HEK293 (cell line): ENCODE measurements at regions not wholly inside any gene's neighbourhood (a gene's known extent, or its start where the extent isn't known, plus 50 kb on each side); places are given as distances from the start of the nearest gene placed in this dataset.

Experiments used
- CTCF ChIA-PET: fragments of 350-600 bp; formaldehyde crosslinking; extraction: SDS; loops from one replicate; lab custom pipeline; 2021; ENCODE audit warnings: antibody characterized with exemption; lab: Yijun Ruan, JAX
- POLR2A ChIA-PET: fragments of 300-600 bp; formaldehyde crosslinking; extraction: SDS; loops from one replicate; lab custom pipeline; 2020; ENCODE audit warnings: antibody characterized with exemption, inconsistent platforms; lab: Yijun Ruan, JAX
- H3K27ac ChIP-seq: fragments of 200-500 bp; sonication (Bioruptor generic); 2 replicates; pipeline ENCODE4 v1.5.1; 2014; ENCODE audit warnings: low read depth, low read length, control low read depth, inconsistent platforms; ENCODE audit errors: extremely low read depth
- H3K36me3 ChIP-seq, 2 experiments: fragments of 200-500 bp in 1 of 2; sonication (Bioruptor generic) in 1 of 2; 1 replicate in 1 of 2; 2 replicates in 1 of 2; pipeline ENCODE4 v1.5.1; 2014 to 2017; ENCODE audit warnings: inconsistent platforms in 2 of 2, low read length in 2 of 2; ENCODE audit not compliant: control insufficient read depth in 2 of 2, insufficient read depth in 1 of 2
- H3K4me1 ChIP-seq: fragments of 200-500 bp; sonication (Bioruptor generic); 2 replicates; pipeline ENCODE4 v1.5.1; 2014; ENCODE audit warnings: mild to moderate bottlenecking, low read length, inconsistent platforms; ENCODE audit not compliant: control insufficient read depth, insufficient read depth
- H3K4me3 ChIP-seq: 2 replicates; pipeline ENCODE4 v1.5.1; 2011; ENCODE audit warnings: low read depth, mild to moderate bottlenecking, control low read depth, low read length, moderate library complexity
- H3K9me3 ChIP-seq: fragments of 200-500 bp; sonication (Bioruptor generic); 2 replicates; pipeline ENCODE4 v1.5.1; 2014; ENCODE audit warnings: low read depth, low read length, inconsistent platforms; ENCODE audit not compliant: control insufficient read depth, insufficient read depth
- CTCF ChIP-seq: fragments of 450-650 bp; formaldehyde crosslinking; IDR thresholded peaks from 2 replicates; pipeline ENCODE4 v1.5.1; 2016; ENCODE audit warnings: missing biosample characterization, missing genetic modification characterization
- HOXD13 ChIP-seq: sonication (generic); formaldehyde crosslinking; IDR thresholded peaks from 2 replicates; pipeline ENCODE4 v1.8.0; 2022; ENCODE audit warnings: missing genetic modification reagents, borderline replicate concordance
- PRDM1 ChIP-seq: fragments of 450-650 bp; formaldehyde crosslinking; IDR thresholded peaks from 2 replicates; pipeline ENCODE4; 2016; ENCODE audit warnings: missing biosample characterization, missing genetic modification characterization
- PRDM6 ChIP-seq: fragments of 450-650 bp; formaldehyde crosslinking; IDR thresholded peaks from 2 replicates; pipeline ENCODE4 v1.5.1; 2017; ENCODE audit warnings: missing biosample characterization, missing genetic modification characterization
- SETDB1 ChIP-seq: IDR thresholded peaks from one replicate; pipeline ENCODE4 v1.6.1; 2017; ENCODE audit warnings: mild to moderate bottlenecking, low read length, moderate library complexity, mixed read lengths; ENCODE audit not compliant: insufficient read length
- ZBTB7A ChIP-seq: fragments of 450-650 bp; formaldehyde crosslinking; IDR thresholded peaks from 2 replicates; pipeline ENCODE4 v1.5.1; 2016; ENCODE audit warnings: low read depth, missing biosample characterization, missing genetic modification characterization
- ZNF121 ChIP-seq: fragments of 450-650 bp; formaldehyde crosslinking; IDR thresholded peaks from 2 replicates; pipeline ENCODE4 v1.5.1; 2016; ENCODE audit warnings: missing biosample characterization, missing genetic modification characterization
- ZNF184 ChIP-seq: fragments of 450-650 bp; IDR thresholded peaks from 2 replicates; pipeline ENCODE4 v1.5.1; 2018; ENCODE audit warnings: missing biosample characterization, mild to moderate bottlenecking, missing genetic modification characterization
- ZNF221 ChIP-seq: fragments of 450-650 bp; formaldehyde crosslinking; IDR thresholded peaks from 2 replicates; pipeline ENCODE4 v1.5.1; 2017; ENCODE audit warnings: missing biosample characterization, missing genetic modification characterization, borderline replicate concordance
- ZNF274 ChIP-seq, 2 experiments: fragments of 200-500 bp in 1 of 2; fragments of 450-650 bp in 1 of 2; sonication (Bioruptor generic) in 1 of 2; formaldehyde crosslinking in 1 of 2; IDR thresholded peaks; 2 replicates each; pipeline versions ENCODE4 v1.5.1 to v1.6.1; 2014 to 2016; ENCODE audit warnings: borderline replicate concordance in 1 of 2, inconsistent platforms in 1 of 2, low read length in 1 of 2, missing biosample characterization in 1 of 2, missing genetic modification characterization in 1 of 2
- ZNF335 ChIP-seq: fragments of 450-650 bp; formaldehyde crosslinking; conservative IDR thresholded peaks from 2 replicates; pipeline ENCODE4 v1.5.1; 2016; ENCODE audit warnings: missing biosample characterization, missing genetic modification characterization
- ZNF341 ChIP-seq: fragments of 450-650 bp; formaldehyde crosslinking; IDR thresholded peaks from 2 replicates; pipeline ENCODE4; 2016; ENCODE audit warnings: low read depth, missing biosample characterization, missing genetic modification characterization
- ZNF394 ChIP-seq: fragments of 450-650 bp; formaldehyde crosslinking; IDR thresholded peaks from 2 replicates; pipeline ENCODE4 v1.5.1; 2016; ENCODE audit warnings: missing biosample characterization, missing genetic modification characterization, mild to moderate bottlenecking, moderate library complexity, borderline replicate concordance
- ZNF416 ChIP-seq: fragments of 450-650 bp; formaldehyde crosslinking; IDR thresholded peaks from 2 replicates; pipeline ENCODE4 v1.5.1; 2016; ENCODE audit warnings: missing biosample characterization, missing genetic modification characterization
- ZNF510 ChIP-seq: fragments of 450-650 bp; formaldehyde crosslinking; IDR thresholded peaks from 2 replicates; pipeline ENCODE4 v1.5.1; 2018; ENCODE audit warnings: mild to moderate bottlenecking, missing genetic modification characterization, missing biosample characterization; ENCODE audit not compliant: insufficient replicate concordance
- ZNF530 ChIP-seq: fragments of 450-650 bp; formaldehyde crosslinking; IDR thresholded peaks from 2 replicates; pipeline ENCODE4 v1.5.1; 2016; ENCODE audit warnings: low read depth, missing biosample characterization, missing genetic modification characterization
- ZNF704 ChIP-seq: fragments of 450-650 bp; formaldehyde crosslinking; IDR thresholded peaks from 2 replicates; pipeline ENCODE4 v1.5.1; 2016; ENCODE audit warnings: missing biosample characterization, missing genetic modification characterization
- ZSCAN16 ChIP-seq: fragments of 450-650 bp; formaldehyde crosslinking; IDR thresholded peaks from 2 replicates; pipeline ENCODE4 v1.5.1; 2016; ENCODE audit warnings: missing biosample characterization, missing genetic modification characterization

GRCh38 chr6:113528111-113528510 is 329.0 kb upstream of the MARCKS start:
- no peaks in the 10 kb centered on the region for H3K4me1 ChIP-seq
- H3K36me3 ChIP-seq, result no peaks in the 10 kb centered on the region
- POLR2A ChIA-PET, result interaction anchor here (0.6 kb wide), 1 partner anchor 327 kb away, joined by 3 read pairs; no protein-coding TSS in a partner anchor
- CTCF ChIA-PET, result interaction anchor here (1.0 kb wide), 1 partner anchor 351 kb away, joined by 4 read pairs; no protein-coding TSS in a partner anchor
- H3K4me3 ChIP-seq, result no peak overlapping the region
- TF ChIP-seq ZNF184 (no peak), ZNF394 (no peak), ZNF121 (tag by site-specific recombination) (no peak)
- H3K9me3 ChIP-seq, result no peaks in the 10 kb centered on the region
- no peak overlapping the region for H3K27ac ChIP-seq

- H3K4me3 ChIP-seq, result no peak overlapping the region
- POLR2A ChIA-PET, result no interaction called here
- no peak overlapping the region for H3K27ac ChIP-seq
- H3K4me1 ChIP-seq, result no peaks in the 10 kb centered on the region
- no peaks in the 10 kb centered on the region for H3K36me3 ChIP-seq
- no peak for TF ChIP-seq ZNF121 (tag by site-specific recombination)
- TF ChIP-seq ZNF416 (tag by site-specific recombination), result no peak
- TF ChIP-seq PRDM1 (tag by site-specific recombination), result no peak
- no peak for TF ChIP-seq ZNF335 (tag by site-specific recombination)
- no peak for TF ChIP-seq ZNF221 (tag by site-specific recombination)
- no peak for TF ChIP-seq ZSCAN16 (tag by site-specific recombination)
- no peak for TF ChIP-seq HOXD13 (CRISPR knock-in tag)
- CTCF ChIA-PET, result no interaction called here
- no peaks in the 10 kb centered on the region for H3K9me3 ChIP-seq
Observed at GRCh38 chr6:113529196-113529595, 327.9 kb upstream of the MARCKS start.

GRCh38 chr6:113529879-113530278 is 327.3 kb upstream of the MARCKS start:
- CTCF ChIA-PET, result no interaction called here
- no peak for TF ChIP-seq ZBTB7A (tag by site-specific recombination)
- TF ChIP-seq ZNF510 (tag by site-specific recombination), result no peak
- TF ChIP-seq, all 188 proteins: peak for 0
- Histone ChIP-seq H3K4me1 (no peaks in the 10 kb centered on the region), H3K9me3 (no peaks in the 10 kb centered on the region), H3K4me3 (no peak overlapping the region), H3K36me3 (no peaks in the 10 kb centered on the region), H3K27ac (no peak overlapping the region)
- POLR2A ChIA-PET, result interaction anchor here (0.6 kb wide), 1 partner anchor 10 kb away, joined by 3 read pairs; no protein-coding TSS in a partner anchor

GRCh38 chr6:113530769-113531168 is 326.4 kb upstream of the MARCKS start:
- Histone ChIP-seq H3K27ac (no peak overlapping the region), H3K4me3 (no peak overlapping the region), H3K4me1 (no peaks in the 10 kb centered on the region), H3K36me3 (no peaks in the 10 kb centered on the region), H3K9me3 (no peaks in the 10 kb centered on the region)
- CTCF ChIA-PET, result no interaction called here
- POLR2A ChIA-PET, result no interaction called here
- TF ChIP-seq SETDB1 (peak; percentile 29), PRDM6 (no peak)

GRCh38 chr6:113539202-113539601 is 317.9 kb upstream of the MARCKS start:
- H3K4me3 ChIP-seq, result no peak overlapping the region
- ChIA-PET POLR2A (no interaction called here), CTCF (interaction anchor here (0.7 kb wide), 1 partner anchor 341 kb away, joined by 3 read pairs; no protein-coding TSS in a partner anchor)
- no peaks in the 10 kb centered on the region for H3K36me3 ChIP-seq
- H3K27ac ChIP-seq, result no peak overlapping the region
- H3K9me3 ChIP-seq, result no peaks in the 10 kb centered on the region
- H3K4me1 ChIP-seq, result no peaks in the 10 kb centered on the region
- TF ChIP-seq CTCF (tag by site-specific recombination) (no peak), ZNF704 (tag by site-specific recombination) (no peak), ZNF341 (tag by site-specific recombination) (no peak), ZNF274 (IDR thresholded peaks at IDR 0.05; ENCODE audit: low read length) (no peak), ZNF274 (tag by site-specific recombination; IDR thresholded peaks at IDR 0.05; ENCODE audit: borderline replicate concordance) (no peak), ZNF530 (no peak)
